ENCODE measurements at regions not wholly inside any gene's neighbourhood (a gene's known extent, or its start where the extent isn't known, plus 50 kb on each side); places are given as distances from the start of the nearest gene placed in this dataset.
A peak's percentile ranks its signal among the peaks of the same experiment; 100 is the strongest.

DNA sequence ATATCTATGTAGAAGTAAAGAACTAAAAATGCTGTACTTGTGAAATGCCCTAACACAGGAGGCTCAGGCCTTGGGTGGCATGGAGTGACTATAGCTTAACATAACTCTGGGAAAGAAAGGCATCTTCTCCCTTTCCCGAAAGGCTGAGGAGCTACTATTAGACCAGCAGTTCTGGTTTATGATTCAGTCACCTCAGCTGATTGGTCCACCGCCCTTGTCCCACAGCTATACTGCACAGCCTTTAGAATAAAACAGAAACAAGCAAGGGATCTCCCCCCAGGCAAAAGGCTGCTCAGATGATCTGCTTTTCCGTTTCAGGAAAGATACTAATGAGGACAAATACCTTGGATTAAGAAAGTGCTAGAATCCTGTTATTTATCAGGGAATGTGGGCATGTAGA is 171.3 kb downstream of the SNCA start:
- ATAC-seq (no peak), DNase-seq (no peak)
- intact Hi-C loops (cut with DNase I, micrococcal nuclease), result no loop called here

GRCh38 chr4:89664521-89664920 is 172.4 kb downstream of the SNCA start:
- ATAC-seq (no peak), DNase-seq (no peak)
- intact Hi-C loops (cut with DNase I, micrococcal nuclease), result no loop called here

GRCh38 chr4:89661173-89661899 is 175.6 kb downstream of the SNCA start:
- DNase-seq (no peak), ATAC-seq (no peak)
- intact Hi-C loops (cut with DNase I, micrococcal nuclease), result no loop called here

DNA sequence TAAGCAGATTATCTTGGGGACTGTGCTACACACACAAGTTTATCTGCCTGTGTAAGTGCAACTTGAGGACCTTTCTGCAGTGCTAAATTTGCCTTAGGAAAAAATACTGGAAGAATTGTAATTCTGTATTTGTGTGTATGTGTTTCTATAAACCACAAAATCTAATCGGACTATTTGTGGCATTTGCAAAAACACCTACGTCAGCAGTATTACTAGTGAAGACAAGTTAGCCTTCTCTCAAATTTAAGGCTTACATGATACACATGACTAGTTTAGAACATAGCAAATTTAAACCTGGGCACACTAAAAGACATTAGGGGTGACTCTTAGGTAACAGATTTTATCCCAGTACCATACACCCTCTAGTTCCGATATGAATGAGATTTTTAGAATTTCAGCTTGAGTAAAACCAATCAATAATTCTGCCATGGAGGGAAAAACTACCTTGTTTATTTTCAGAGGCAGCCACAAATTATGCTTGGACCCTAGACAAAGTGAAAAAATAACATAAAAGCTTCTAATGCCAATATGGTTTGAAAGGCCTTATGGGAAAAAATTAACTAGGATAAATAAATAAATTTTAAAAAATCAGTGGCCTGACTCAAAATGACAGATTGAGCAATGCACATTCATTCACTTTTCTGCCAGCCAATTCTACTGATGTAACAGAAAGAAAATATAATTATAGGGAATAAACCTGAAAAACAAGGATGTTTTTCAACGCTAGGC is 176.4 kb downstream of the SNCA start:
- ATAC-seq (no peak), DNase-seq (no peak)
- intact Hi-C loops (cut with DNase I, micrococcal nuclease), result no loop called here

DNA sequence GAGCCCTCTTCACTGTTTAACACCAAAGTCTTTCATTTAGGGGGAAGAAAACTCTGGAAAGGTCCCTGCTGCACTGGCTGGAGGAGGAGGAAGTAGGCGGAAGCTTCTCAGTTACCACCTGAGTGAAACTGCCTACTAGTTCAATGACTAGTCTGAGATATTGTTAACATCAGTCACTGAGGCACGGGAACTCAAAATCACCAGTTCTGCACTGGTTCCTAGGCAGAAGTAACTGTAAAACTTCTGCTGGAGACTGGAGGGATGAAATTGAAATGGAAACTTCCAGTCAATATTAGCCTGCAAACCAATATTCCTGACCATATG is 178.3 kb downstream of the SNCA start:
- intact Hi-C loops (cut with DNase I, micrococcal nuclease), result no loop called here
- no peak for DNase-seq
- ATAC-seq, result no peak

DNA sequence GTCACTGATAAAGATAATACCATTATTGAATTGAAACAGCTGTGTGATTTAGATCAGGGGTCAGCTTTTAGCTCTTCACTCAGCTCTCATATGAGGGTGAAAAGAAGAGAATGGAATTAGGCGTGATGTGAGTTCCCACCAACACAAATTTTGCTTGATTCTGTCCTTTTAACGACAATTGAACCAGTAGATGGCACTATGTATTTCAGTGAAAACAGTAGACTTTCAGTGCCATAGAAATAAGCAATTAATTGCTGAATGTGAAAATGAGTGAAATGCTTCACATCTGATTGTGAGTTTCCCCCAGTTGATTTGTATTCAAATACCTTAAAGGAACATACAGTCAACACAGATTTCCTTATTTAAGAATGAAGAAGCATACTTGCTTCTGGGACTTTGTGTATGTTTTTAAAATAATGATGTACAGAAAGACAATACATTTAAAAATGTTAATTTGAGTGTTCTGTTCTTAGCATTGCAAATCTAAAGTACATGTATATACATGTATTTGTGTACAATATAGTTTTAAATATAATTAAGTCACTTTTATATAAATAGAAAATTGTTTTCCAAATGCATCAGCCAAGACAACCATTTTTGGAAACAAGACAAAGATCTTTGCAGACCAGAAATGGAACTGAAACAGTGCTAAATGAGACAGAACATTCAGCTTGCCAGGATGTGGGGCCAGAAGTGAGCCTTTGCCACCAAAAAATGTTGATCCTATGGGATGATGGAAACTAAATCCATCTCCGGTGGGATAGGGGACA is 178.8 kb downstream of the SNCA start:
- no peak for ATAC-seq
- no peak for DNase-seq
- intact Hi-C loops (cut with DNase I, micrococcal nuclease), result no loop called here

GRCh38 chr4:89653012-89653411 is 183.9 kb downstream of the SNCA start:
- ATAC-seq, result no peak
- intact Hi-C loops (cut with DNase I, micrococcal nuclease), result no loop called here
- DNase-seq, result no peak

- ATAC-seq, result peak; percentile 93
- DNase-seq, result no peak
- intact Hi-C loops (cut with DNase I, micrococcal nuclease), result no loop called here
These were observed 191.5 kb downstream of the SNCA start for GRCh38 chr4:89645482-89645881.

- DNase-seq, result no peak
- no peak for ATAC-seq
- intact Hi-C loops (cut with DNase I, micrococcal nuclease), result no loop called here
These were observed 195.6 kb downstream of the SNCA start for GRCh38 chr4:89641367-89641687.

- peak; percentile 41 to 50 for DNase-seq
- intact Hi-C loops (cut with DNase I, micrococcal nuclease), result no loop called here
- peak; percentile 89 for ATAC-seq
These were observed 196.2 kb downstream of the SNCA start for GRCh38 chr4:89640620-89641366.

DNA sequence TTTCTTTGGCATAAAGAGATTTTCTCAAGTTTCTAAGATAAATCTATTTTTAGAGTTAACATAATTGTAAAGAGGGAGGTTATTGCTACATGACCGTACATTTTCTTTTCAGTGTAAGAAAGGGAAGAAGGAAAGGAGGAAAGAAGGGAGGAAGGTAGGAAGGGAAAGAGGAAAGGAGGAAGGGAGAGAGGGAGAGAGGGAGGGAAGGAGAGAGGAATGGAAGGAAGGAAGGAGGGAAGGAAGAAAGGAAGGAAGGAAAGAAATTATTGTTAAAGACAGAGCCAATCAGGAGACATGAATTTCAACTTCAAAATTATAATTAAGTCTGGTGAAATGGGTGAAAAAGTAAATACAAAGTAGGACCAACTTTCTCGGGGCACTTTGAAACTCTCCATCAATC is 197.6 kb downstream of the SNCA start:
- intact Hi-C loops (cut with DNase I, micrococcal nuclease), result no loop called here
- no peak for DNase-seq
- ATAC-seq, result no peak

- intact Hi-C loops (cut with DNase I, micrococcal nuclease), result no loop called here
- ATAC-seq (no peak), DNase-seq (no peak)
These were observed 211.2 kb downstream of the SNCA start for GRCh38 chr4:89625599-89626293.

DNA sequence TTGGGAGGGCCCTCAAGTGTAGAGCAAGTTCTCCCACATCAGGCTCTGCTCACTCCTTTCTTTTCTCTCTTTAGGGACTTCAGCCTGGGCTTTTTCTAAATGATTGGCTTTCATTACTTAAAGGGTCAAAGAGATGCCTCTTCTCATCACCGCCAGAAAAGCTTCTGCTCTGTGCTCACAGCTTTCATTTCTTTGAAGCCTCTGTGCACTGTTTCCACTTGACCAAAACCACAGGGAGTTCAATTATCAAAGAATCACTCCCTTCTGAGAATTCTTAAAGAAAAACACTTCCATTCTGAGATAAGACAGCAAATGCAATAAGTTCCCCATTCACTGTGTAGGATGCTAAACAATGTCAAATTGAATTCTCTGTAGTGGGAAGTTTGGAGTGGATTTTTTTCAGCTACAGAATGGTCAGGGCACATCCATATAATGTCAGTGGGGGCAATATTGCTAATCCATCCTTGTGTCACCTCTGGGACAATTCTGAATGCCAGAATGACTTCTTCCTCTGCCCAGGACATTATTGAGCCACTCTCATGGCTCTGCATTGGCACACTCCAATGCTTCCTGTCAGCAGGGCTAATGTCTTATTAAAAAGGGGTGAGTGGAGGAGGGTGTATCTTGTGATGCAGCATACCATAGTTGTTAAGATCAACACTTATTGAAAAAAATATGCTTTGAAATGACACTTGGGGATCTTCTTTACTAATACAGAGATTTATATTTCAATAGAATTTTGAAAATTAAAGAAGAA is 217.6 kb downstream of the SNCA start:
- no peak for DNase-seq
- no peak for ATAC-seq
- intact Hi-C loops (cut with DNase I, micrococcal nuclease), result no loop called here

DNA sequence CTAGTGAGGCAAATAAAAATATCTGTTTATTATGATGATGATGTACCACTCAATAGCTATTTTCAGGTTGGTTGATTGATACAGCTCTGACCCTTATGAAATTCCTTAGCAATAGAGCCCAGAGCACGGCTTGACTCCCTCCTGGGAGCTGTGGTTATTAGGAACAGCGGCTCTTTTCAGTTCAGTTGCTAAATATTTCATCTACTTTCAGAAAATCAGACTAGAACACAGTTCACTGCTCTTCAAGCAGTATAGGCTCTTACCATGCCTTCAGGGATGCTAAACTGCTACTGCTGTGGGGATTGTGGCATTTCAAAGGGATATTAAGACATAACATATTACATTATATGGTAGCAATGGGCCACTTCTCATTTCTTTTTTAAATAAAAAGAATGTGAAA is 218.8 kb downstream of the SNCA start:
- intact Hi-C loops (cut with DNase I, micrococcal nuclease), result no loop called here
- DNase-seq, result no peak
- no peak for ATAC-seq

DNA sequence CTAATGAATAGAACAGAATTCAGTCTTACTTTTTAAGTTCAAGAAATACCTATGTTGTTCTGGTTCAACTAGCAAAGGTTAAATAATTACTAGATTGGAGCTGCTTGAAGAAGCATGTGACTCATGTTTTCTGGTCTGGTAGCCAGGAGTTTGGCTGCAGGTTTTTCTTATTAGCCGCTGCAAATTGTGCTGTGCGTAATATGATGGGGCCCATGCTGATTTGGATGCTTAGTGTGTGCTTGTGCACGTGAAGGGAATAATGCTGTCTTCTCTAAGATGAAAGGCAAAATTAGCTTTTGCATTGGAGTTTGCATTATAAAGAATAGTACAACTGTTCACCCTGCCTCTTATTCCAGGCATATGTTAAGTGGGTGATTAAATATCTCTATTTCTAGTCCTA is 219.6 kb downstream of the SNCA start:
- ATAC-seq (no peak), DNase-seq (no peak)
- intact Hi-C loops (cut with DNase I, micrococcal nuclease), result no loop called here

DNA sequence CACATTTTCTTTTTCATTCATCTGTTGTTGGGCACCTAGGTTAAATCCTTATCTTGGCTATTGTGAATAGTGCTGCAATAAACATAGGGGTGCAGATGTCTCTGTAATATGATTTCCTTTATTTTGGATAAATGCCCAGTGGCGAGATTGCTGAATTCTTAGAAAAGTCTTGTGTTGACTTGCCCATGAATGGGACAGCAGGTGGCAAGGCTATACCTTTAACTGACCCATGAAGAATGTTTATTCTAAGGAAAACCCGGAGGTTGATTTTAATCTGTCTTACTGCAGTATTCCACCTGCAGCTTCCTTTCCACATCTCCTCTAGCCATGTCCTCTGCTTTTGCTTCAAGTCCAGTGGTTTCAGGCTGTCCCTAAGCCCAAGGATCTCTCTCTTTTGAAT is 220.6 kb downstream of the SNCA start:
- ATAC-seq (peak; percentile 64), DNase-seq (no peak)
- intact Hi-C loops (cut with DNase I, micrococcal nuclease), result no loop called here

DNA sequence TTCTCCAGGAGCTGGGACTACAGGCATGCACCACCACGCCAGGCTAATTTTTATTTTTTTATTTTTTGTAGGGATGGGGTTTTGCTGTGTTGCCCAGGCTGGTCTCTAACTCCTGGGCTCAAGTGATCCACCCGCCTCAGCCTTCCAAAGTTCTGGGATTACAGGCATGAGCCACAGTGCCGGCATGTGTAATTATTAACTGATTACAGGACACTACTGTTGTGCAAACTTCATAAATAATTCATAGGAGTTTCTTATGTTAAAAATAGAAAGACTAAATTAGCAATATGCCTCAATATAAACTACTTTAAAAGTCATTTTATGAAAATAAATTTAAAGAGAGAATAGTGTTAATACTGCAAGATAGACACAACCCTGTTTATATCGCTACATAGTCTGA is 221.9 kb downstream of the SNCA start:
- intact Hi-C loops (cut with DNase I, micrococcal nuclease), result no loop called here
- DNase-seq (no peak), ATAC-seq (no peak)

DNA sequence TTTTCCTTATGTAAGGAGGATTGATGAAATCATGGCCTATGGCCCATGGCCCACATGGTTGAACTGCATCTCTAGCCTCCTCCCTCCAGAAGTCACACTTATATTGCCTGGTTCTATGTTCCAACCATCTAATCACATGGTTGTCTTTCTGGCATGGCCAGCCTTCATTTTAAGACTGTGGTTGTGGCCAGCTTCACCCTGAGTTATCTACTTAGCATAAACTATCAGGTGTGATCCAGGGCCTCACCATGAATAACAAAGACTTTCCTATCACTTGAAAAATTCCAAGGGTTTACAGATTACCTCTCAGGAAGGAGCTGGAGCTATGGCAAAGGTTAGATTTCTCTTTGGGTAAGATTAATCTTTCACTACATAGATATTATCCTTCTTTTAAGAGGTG is 222.8 kb downstream of the SNCA start:
- intact Hi-C loops (cut with DNase I, micrococcal nuclease), result no loop called here
- ATAC-seq (no peak), DNase-seq (no peak)
